Fibroblast of villous mesenchyme (primary cell): ENCODE measurements at regions not wholly inside any gene's neighbourhood (a gene's known extent, or its start where the extent isn't known, plus 50 kb on each side); places are given as distances from the start of the nearest gene placed in this dataset.

ENCODE experiments used
- DNase-seq: peaks from one replicate; pipeline ENCODE4 v3.0.0-alpha.2; 2010; ENCODE audit warnings: low read depth
- H3K4me3 ChIP-seq: 2 replicates; pipeline ENCODE4 v1.5.1; 2011; ENCODE audit warnings: low read depth, mild to moderate bottlenecking, low read length
- TF ChIP-seq, protein P1 (sequence below): IDR thresholded peaks from 2 replicates; pipeline ENCODE4 v1.5.1; 2012; ENCODE audit warnings: low read depth, mild to moderate bottlenecking, low read length; ENCODE audit not compliant: insufficient read depth

DNA sequence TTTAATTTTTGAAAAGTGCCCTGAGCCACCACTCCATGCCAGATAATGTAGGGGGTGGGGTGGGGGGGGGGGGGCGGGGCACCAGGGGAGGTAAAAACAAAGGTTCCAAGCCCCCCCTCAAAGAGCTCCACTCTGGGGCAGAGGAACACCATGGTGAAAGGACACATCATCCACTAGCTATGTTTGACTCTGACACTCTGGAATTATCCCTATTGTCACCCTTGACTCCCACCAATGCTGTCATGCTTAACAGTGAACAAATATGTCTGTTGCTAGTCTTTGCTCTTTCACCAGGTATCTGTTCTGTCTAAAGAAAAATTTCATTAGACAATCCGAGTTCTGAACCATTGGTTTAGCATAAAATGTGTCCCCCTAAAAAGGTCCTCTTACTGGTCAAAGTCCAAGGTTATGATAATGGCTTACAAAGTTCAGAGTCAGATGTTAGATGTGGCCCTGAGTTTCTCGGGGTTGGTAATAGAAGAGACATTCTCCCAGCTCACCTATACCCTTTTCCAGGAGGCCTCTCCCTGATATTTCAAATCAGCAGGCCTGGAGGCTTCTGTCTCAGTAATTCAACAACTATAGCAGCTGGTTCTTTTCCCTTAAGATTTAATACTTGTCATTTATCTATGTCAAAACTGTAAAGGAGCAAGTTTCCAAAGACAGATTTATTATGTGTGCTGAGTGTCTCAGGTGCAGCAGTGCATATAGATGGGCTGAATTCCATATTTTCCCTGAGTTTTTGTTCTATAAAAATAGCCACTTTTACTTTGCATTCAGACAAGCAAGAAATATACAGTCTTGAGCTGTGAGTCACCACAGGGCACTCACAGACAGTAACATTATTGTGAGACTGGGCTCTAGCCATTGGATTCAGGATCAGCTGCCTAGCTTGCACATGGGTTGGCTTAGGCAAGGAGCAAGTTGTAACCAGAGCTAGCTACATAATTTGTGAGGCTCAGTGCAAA is 174.1 kb downstream of the CSNK2A3 start:
- TF ChIP-seq, protein P1, sequence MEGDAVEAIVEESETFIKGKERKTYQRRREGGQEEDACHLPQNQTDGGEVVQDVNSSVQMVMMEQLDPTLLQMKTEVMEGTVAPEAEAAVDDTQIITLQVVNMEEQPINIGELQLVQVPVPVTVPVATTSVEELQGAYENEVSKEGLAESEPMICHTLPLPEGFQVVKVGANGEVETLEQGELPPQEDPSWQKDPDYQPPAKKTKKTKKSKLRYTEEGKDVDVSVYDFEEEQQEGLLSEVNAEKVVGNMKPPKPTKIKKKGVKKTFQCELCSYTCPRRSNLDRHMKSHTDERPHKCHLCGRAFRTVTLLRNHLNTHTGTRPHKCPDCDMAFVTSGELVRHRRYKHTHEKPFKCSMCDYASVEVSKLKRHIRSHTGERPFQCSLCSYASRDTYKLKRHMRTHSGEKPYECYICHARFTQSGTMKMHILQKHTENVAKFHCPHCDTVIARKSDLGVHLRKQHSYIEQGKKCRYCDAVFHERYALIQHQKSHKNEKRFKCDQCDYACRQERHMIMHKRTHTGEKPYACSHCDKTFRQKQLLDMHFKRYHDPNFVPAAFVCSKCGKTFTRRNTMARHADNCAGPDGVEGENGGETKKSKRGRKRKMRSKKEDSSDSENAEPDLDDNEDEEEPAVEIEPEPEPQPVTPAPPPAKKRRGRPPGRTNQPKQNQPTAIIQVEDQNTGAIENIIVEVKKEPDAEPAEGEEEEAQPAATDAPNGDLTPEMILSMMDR, result no peak
- peak; percentile 47 for DNase-seq
- H3K4me3 ChIP-seq, result no peak overlapping the region

DNA sequence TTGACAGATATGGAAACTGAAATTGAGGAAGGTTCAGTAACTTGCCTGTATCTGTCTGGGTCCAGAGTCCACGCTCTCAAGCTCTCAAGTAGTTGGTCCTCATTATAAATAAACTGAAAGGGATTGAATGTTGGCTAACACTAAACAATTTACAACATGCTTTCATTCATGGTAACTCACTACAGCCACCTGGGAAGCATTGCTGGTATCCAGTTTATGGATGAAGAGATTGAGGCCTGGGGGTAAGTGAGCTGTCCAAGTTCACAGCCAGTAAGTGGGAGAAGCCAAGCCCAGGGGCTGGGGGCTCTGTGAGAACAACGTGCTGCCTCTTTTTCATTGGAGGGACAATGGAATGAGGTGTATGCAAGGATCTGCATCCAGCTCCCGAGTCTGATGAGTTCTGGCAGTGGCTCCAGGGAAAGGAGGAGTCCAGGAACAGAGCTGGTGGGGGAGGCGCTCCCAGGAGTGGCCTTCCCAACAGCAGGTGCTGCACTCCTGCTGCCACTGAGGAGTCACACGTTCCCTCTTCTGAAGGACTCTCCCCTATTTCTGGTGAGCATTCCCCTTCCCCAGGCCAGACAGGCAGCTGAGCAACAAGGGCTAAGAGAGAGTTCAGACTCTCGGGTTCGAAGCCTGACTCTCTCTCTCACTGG is 175.8 kb downstream of the CSNK2A3 start:
- DNase-seq, result no peak
- TF ChIP-seq, protein P1, result no peak
- H3K4me3 ChIP-seq, result no peak overlapping the region

DNA sequence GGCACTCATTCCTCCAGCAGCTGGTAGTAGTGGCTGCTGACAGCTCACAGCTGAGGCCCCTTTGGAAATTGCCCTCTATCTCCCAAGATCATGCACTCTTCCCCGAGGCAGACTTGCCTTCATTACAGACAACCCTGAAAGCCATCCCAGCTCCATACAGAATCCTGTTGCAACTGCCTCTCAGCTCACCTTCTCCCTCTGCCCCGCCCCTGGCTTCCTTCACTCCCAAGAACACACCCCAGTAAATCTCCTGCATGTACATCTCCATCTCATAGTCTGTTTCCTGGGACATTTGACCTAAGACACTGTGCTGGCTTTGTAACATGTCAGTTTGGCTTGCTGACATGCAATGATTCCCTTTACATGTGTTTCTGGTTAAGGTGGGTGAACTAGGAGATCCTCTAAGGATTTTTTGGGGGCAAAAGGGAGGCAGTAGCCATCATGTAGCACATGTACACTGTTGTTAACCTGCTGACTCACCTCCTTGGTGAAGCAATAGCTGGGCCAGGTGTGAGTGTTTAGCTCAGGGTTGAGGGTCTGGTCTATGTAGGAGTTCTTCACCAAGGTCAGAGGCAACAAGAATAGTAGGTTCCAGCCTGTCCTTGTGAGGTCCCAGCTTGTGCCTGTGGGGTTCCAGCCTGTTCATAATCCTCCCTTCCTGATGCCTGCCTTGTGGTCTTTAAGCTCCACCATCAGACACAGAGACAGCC is 179.6 kb downstream of the CSNK2A3 start:
- no peak overlapping the region for H3K4me3 ChIP-seq
- DNase-seq, result no peak
- TF ChIP-seq, protein P1, result no peak

DNA sequence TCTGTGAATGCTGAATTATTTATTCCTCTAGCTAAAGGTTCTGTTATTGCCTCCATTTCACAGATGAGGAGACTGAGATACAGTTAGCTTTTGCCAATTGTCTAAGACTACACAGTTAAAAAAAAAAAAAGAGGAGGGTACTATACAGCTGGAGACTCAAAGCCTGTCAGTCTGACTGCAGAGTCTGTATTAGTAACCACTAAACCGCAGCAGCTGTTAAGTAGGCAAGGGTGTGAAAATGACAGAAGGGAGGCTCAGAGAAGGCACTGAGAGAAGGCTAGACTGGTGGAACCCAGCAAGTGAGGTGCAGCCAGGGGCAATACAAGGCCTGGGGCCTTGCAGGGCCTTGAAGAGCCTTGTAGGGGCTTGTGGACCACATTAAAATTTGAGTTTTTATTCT is 181.2 kb downstream of the CSNK2A3 start:
- TF ChIP-seq, protein P1, result no peak
- no peak for DNase-seq
- no peak overlapping the region for H3K4me3 ChIP-seq

DNA sequence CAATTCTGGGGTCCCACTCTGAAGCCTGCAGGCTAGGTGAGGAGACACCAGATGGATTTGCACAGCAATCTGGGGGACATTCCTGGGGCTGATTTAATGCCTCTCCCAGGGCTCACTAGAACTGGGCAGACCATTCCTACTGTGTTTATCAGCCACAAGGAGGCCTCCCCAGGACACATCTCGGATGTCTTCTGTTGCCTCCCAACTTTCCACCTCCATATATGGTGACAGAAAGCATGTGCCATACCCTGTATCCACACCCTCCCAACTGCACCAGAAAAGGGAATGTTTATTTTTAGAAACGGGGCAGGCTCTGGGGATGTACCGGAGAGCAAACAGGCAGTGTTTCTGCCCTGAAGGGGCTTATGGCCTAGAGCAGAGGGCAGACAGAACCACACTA is 181.8 kb downstream of the CSNK2A3 start:
- TF ChIP-seq, protein P1, result peak; percentile 2
- DNase-seq, result no peak
- no peak overlapping the region for H3K4me3 ChIP-seq

DNA sequence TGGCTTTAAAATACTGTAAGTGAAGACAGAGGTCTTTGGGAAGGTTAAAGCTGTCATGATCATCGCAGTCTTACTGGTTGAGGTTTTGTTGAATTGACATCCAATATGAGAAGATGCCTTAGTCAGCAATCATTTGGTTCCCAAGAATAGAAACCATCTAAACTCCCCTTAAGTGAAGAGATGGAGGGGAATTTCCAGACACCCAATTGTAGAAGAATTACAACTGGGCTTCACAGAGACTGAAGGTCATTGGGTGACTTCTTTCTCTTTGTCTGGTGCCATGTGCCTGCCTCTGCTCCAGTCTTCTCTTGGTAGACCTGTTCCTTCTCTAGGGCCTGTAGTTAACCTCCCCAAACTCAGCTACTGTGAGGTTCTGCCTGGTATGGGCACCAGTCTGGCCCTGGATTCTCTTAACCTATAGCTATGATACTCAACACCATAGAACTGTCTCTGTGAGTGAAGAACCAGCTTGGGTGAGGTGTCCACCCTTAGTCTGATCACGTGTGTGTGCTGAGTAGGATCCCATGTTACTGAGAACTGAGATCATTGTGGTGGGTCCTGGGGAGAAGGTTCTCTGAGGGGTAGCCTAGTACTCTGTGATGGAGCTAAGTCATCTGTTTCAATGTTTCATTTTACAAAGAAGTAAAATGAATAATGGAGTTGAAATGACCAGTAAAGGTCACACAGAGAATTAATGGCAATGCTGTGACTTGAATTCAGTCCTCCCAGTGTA is 182.5 kb downstream of the CSNK2A3 start:
- no peak overlapping the region for H3K4me3 ChIP-seq
- DNase-seq, result no peak
- TF ChIP-seq, protein P1, result no peak
